ENCODE measurements at regions not wholly inside any gene's neighbourhood (a gene's known extent, or its start where the extent isn't known, plus 50 kb on each side); places are given as distances from the start of the nearest gene placed in this dataset.

DNA sequence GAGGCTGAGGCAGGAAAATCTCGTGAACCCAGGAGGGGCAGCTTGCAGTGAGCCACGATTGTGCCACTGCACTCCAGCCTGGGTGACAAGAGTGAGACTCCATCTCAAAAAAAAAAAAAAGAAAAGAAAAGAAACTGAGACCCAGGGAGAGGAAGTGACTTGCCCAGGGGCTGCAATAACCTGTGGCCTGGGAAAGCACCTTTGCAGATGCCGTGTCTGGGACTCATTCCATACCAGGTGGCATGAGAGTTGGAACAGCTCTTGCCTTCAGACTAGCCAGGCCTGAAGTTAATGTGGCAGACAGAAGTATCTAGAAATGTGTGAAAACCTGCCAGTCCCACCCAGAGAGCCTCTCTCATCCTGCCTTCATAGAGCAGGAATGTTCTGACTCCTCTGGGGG is 65.4 kb downstream of the PHETA1 start:
- DNase-seq (no peak), ATAC-seq (ENCODE audit: low read depth) (no peak)
- H3K4me1 ChIP-seq (ENCODE audit: control insufficient read depth in 2 of 2, insufficient read depth in 2 of 2, low read length in 2 of 2) = no peaks in the 10 kb centered on the region
- no peak overlapping the region for H3K27ac Mint-ChIP-seq
- CTCF ChIA-PET = interaction anchor here (0.7 to 1.8 kb wide), 2 partner anchors 10 to 49 kb away, joined by 3 to 5 read pairs; no protein-coding TSS in a partner anchor
- no peaks in the 10 kb centered on the region for H3K36me3 ChIP-seq (replicated peaks in 1 of 2; ENCODE audit: control extremely low read depth in 1 of 2, control insufficient read depth in 1 of 2, extremely low read depth in 1 of 2, insufficient read depth in 2 of 2, low read length in 1 of 2)
- intact Hi-C loops (cut with micrococcal nuclease) = no loop called here
- H3K9me3 Mint-ChIP-seq (ENCODE audit: insufficient read depth) = peaks cover 9% of the 10 kb centered on the region
- POLR2A ChIA-PET = no interaction called here
- peaks cover 0 to 6% (median 0%) of the 10 kb centered on the region in 4 experiments for H3K27me3 ChIP-seq (replicated peaks in 1 of 4; ENCODE audit: control extremely low read depth in 1 of 4, control insufficient read depth in 3 of 4, insufficient read depth in 4 of 4, low read length in 3 of 4)
- H3K4me3 Mint-ChIP-seq = no peak overlapping the region
- H3K9me3 ChIP-seq (ENCODE audit: control extremely low read depth in 1 of 3, control insufficient read depth in 2 of 3, insufficient read depth in 1 of 3, low read length in 2 of 3) = peaks cover 4 to 62% (median 37%) of the 10 kb centered on the region in 3 donors
- no peak overlapping the region for H3K27ac ChIP-seq (ENCODE audit: low read length in 2 of 2)
- no peak overlapping the region for H3K4me3 ChIP-seq (ENCODE audit: control extremely low read depth in 1 of 5, extremely low read depth in 1 of 5, insufficient read depth in 1 of 5, low read depth in 2 of 5, low read length in 4 of 5)
- H3K4me2 ChIP-seq (replicated peaks; ENCODE audit: low read depth, low read length, poor library complexity, severe bottlenecking) = no peak overlapping the region
- no peak overlapping the region for H2AFZ ChIP-seq (ENCODE audit: insufficient read depth, low read depth, low read length, poor library complexity, severe bottlenecking)
- 64% methylated on average over 1 of the region's 3 CpGs for WGBS (ENCODE audit: insufficient coverage)
- no peaks in the 10 kb centered on the region for H4K20me1 ChIP-seq (ENCODE audit: control insufficient read depth, insufficient read depth, low read length, poor library complexity, severe bottlenecking)
- H3K27me3 Mint-ChIP-seq = peaks cover 4% of the 10 kb centered on the region
- no peaks in the 10 kb centered on the region for H3K79me2 ChIP-seq (ENCODE audit: control insufficient read depth, insufficient read depth, low read length)
- H3K4me1 Mint-ChIP-seq = no peaks in the 10 kb centered on the region
- H3K9ac ChIP-seq (ENCODE audit: low read length) = no peak overlapping the region
- TF ChIP-seq CTCF (IDR thresholded peaks at IDR 0.05) = no peak
- TF ChIP-seq EZH2 (IDR thresholded peaks at IDR 0.05; ENCODE audit: borderline replicate concordance, insufficient read depth, low read depth, low read length, poor library complexity, severe bottlenecking) = no peak

DNA sequence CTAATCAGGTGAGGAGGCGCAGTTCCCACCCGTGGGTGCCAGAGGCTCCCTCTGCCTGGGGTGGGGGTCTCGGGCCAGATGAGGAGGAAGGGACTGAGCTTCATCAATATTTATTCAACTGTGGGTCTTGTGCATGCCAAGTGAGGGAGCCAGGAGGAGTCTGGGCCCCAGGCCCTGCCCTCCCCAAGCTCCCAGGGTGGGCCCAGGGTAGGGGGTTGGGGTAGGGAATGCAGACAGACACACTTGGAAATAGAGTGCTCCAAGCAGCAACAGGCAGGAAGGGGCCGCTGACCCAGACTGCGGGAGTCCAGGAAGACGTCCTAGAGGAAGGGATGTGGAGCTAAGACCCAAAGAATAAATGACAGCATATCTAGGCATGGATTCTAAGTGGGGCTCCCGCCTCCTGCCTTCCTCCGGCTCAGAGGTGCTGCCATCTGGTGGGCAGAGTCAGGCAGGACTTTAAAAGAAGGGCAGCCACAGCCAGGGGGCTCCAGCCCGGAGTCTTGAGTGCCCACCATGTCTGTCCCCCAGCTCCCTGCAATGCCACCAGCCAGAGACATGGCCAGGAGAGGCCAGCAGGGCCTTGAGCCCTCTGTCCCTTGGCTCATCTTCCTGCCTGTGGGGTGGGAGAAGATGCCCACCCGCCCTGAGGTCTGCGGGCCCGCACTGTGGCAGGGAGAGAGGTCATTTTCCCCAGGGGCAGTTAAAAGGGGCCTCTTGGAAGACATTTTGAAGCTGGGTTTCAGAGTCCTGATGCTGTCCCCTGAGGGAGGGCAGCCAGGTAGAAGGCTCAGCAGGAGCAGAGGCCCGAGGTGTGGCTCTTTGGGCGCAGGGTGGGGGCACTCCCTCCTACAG is 70.1 kb downstream of the PHETA1 start:
- Histone ChIP-seq H3K36me3 (replicated peaks in 1 of 2; ENCODE audit: control extremely low read depth in 1 of 2, control insufficient read depth in 1 of 2, extremely low read depth in 1 of 2, insufficient read depth in 2 of 2, low read length in 1 of 2) (no peaks in the 10 kb centered on the region), H3K9me3 (ENCODE audit: control extremely low read depth in 1 of 3, control insufficient read depth in 2 of 3, insufficient read depth in 1 of 3, low read length in 2 of 3) (peaks cover 0 to 27% (median 4%) of the 10 kb centered on the region in 3 donors), H4K20me1 (ENCODE audit: control insufficient read depth, insufficient read depth, low read length, poor library complexity, severe bottlenecking) (no peaks in the 10 kb centered on the region), H3K4me1 (ENCODE audit: control insufficient read depth in 2 of 2, insufficient read depth in 2 of 2, low read length in 2 of 2) (no peaks in the 10 kb centered on the region), H3K27me3 (replicated peaks in 1 of 4; ENCODE audit: control extremely low read depth in 1 of 4, control insufficient read depth in 3 of 4, insufficient read depth in 4 of 4, low read length in 3 of 4) (peaks cover 0 to 8% (median 0%) of the 10 kb centered on the region in 4 experiments), H3K4me2 (replicated peaks; ENCODE audit: low read depth, low read length, poor library complexity, severe bottlenecking) (no peak overlapping the region), H3K27ac (ENCODE audit: low read length in 2 of 2) (no peak overlapping the region), H3K9ac (ENCODE audit: low read length) (no peak overlapping the region), H3K4me3 (ENCODE audit: control extremely low read depth in 1 of 5, extremely low read depth in 1 of 5, insufficient read depth in 1 of 5, low read depth in 2 of 5, low read length in 4 of 5) (no peak overlapping the region), H3K79me2 (ENCODE audit: control insufficient read depth, insufficient read depth, low read length) (no peaks in the 10 kb centered on the region), H2AFZ (ENCODE audit: insufficient read depth, low read depth, low read length, poor library complexity, severe bottlenecking) (no peak overlapping the region)
- H3K9me3 Mint-ChIP-seq (ENCODE audit: insufficient read depth) = no peaks in the 10 kb centered on the region
- ATAC-seq (ENCODE audit: low read depth) = peak; percentile 49
- no peak overlapping the region for H3K27ac Mint-ChIP-seq
- WGBS (ENCODE audit: insufficient coverage) = 39% methylated on average over 10 of the region's 14 CpGs
- no peak for TF ChIP-seq EZH2 (IDR thresholded peaks at IDR 0.05; ENCODE audit: borderline replicate concordance, insufficient read depth, low read depth, low read length, poor library complexity, severe bottlenecking)
- TF ChIP-seq CTCF (IDR thresholded peaks at IDR 0.05) = peak; percentile 86
- H3K27me3 Mint-ChIP-seq = peaks cover 4% of the 10 kb centered on the region
- peak; percentile 66 for DNase-seq
- CTCF ChIA-PET = interaction anchor here (0.6 to 5.8 kb wide), 9 partner anchors 9 to 411 kb away, joined by 3 to 87 read pairs (median 5); no protein-coding TSS in a partner anchor
- H3K4me1 Mint-ChIP-seq = no peaks in the 10 kb centered on the region
- intact Hi-C loops (cut with micrococcal nuclease) = loop anchor here (5.0 kb wide), 1 partner anchor 362 kb away; no protein-coding TSS in a partner anchor
- H3K4me3 Mint-ChIP-seq = no peak overlapping the region
- POLR2A ChIA-PET = no interaction called here
